GM18517 (cell line): ENCODE measurements at regions not wholly inside any gene's neighbourhood (a gene's known extent, or its start where the extent isn't known, plus 50 kb on each side); places are given as distances from the start of the nearest gene placed in this dataset.
"Not testable (repeated sequence)": the region's sequence is repeated elsewhere in the genome, so short reads cannot be mapped to it uniquely, and the experiment has no call there.

Source experiments
- ATAC-seq: cut with Tn5 transposase; IDR thresholded peaks from one replicate; pipeline ENCODE4 v1.9.1; 2021; ENCODE audit warnings: mild to moderate bottlenecking, moderate library complexity; ENCODE audit not compliant: unreplicated experiment

GRCh38 chr9:19903076-19903475, 114.2 kb upstream of the SLC24A2 start:
- ATAC-seq, result no peak

- ATAC-seq, result no peak
Observed at GRCh38 chr9:19901586-19901985, 112.7 kb upstream of the SLC24A2 start.

DNA sequence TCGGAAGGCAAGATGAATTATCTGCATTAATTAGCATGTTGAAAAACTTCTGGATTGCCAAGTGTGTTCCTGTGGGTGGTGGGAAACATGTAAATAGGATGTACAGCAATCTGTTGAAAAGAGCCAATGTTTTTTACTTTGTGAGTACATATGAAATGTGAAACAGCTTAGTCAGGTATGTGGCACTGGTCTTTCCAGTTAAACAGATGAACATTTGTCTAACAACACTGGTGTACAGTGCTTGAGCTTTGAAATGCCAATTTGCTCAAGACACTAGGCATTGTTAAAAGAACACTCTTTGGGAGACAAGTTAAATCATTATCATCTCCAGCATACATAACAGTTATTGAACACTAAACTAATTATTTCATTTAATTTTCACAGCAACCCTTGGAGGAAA, 107.3 kb upstream of the SLC24A2 start:
- no peak for ATAC-seq

DNA sequence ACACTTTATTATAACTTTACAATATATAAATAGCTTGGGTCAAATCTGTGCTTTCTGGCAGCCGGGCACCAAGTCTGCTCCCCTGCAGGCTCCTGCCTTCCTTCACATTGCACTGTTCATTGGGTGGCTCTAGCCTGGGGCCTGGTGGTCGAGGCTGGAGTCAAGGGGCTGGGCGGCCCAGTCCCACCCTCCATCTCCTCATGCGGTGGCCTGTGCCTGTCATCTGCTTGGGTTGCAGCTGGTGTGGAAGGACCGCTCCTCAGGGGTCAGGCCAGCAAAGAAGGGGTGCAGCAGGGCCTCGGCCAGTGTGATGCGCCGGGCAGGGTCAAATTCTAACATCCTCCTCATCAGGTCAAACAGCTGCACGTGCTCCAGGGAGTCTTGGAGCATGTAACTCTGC, 106.7 kb upstream of the SLC24A2 start:
- ATAC-seq, result not testable (repeated sequence)

GRCh38 chr9:19895006-19895405, 106.2 kb upstream of the SLC24A2 start:
- no peak for ATAC-seq

DNA sequence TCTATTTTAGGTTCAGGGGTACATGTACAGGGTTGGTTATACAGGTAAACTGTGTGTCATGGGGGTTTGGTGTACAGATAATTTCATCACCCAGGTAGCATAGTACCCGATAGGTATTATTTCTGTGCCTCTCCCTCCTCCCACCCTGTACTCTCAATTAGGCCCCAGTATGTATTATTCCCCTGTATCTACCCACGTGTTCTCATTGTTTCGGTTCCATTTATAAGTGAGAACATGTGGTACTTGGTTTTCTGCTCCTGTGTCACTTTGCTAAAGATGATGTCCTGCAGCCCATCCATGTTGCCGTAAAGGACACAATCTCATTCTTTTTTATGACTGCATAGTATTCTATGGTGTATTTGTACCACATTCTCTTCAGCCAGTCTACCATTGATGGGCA, 96.8 kb upstream of the SLC24A2 start:
- no peak for ATAC-seq

GRCh38 chr9:19879062-19879461, 90.2 kb upstream of the SLC24A2 start:
- no peak for ATAC-seq

DNA sequence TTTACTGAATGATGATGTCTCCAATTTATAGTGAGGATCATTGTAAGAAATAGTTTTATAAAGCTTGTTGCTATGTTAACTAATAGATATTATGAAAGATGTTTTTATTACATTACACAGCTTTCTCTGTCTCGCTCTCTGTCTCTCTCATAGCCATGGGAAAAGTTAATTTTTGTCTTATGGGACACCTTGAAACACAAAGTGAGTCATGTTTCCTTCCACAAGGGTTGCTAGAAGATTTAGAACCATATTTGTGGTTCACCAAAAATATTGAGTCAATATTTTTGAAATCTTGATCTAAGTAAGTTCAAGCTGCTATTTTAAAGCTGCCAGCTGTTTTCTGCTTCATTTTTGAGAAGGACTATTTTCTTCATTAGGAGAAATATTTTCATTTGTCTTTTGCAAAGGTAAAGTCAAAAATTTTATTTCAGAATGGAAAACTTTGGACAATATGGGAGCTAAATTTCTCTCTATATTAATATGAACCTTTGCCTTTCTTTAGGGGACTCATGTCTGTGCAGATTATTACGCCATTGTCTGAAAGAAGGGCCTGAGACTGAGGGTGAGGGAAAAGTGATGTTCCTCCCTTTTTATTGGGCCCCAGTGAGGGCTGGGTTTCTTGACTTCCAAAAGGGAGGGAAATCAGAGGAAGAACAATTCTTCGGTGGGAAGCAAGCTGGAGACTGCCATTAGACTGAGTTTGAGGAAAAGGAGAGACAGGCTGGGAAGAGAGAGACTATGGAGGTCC, 87.9 kb upstream of the SLC24A2 start:
- no peak for ATAC-seq

DNA sequence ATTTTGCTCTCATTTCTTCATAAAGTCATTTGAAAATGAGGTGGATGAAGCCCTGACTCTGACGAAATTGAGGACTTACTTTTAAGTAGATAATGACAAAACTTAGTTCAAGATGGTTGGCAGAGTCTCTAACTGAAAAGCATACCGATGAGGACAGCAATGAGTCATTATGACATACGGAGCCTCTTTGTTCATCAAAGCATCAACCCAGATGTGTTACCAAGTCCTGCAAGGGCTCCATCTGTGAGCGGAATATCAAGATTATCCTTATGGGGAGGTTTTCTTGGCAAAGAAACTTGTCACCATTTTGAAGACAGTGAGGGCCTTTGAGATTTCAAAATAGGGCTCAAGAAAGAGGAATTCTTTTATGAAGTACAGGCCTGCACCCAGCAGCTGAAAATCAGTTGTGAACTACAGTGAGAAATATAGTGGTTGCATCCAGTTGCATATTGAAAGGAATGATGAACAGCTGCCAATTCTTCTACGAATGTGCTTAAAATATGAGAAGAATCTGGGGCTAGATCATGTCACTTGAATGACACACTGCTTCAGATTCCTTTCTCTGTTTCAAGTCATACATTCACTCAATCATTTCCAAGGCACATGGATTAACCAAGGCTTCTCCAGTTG, 86.6 kb upstream of the SLC24A2 start:
- no peak for ATAC-seq

DNA sequence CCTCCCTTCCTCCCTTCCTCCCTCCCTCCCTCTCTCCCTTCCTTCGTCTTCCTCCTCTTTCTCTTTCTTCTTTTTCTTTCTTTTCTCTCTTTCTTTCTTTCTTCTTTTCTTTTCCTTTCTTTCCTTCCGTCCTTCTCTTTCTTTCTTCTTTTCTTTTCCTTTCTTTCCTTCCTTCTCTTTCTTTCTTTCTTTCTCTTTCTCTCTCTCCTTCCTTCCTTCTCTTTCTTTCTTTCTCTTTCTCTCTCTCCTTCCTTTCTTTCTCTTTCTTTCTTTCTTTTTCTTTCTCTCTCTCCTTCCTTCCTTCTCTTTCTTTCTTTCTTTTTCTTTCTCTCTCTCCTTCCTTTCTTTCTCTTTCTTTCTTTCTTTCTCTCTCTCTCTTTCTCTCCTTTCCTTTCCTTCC, 84.4 kb upstream of the SLC24A2 start:
- ATAC-seq, result not testable (repeated sequence)

- no peak for ATAC-seq
Observed at GRCh38 chr9:19870988-19871387, 82.2 kb upstream of the SLC24A2 start.

- no peak for ATAC-seq
Observed at GRCh38 chr9:19840953-19841352, 52.1 kb upstream of the SLC24A2 start.
